ENCODE measurements at regions not wholly inside any gene's neighbourhood (a gene's known extent, or its start where the extent isn't known, plus 50 kb on each side); places are given as distances from the start of the nearest gene placed in this dataset.

DNA sequence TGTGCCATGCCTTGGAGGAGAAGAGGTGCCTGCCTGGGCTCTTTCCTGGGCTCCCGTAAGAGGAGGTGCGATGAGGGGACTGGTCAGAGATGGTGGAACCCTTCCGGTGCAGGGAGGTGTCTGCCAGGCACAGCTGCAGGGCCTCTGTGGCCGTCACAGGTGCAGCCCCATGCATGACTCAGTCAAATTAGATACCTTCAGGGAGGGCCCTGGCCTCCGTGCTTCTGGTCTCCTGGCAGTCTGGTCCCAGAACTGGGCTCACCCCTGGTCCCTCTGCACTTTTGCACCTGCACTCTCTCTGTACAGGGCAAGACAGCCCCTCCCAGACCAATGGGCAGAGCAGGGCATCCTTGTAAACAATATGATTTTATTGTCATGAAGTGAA, 49.9 kb upstream of the LRPAP1 start:
- TF ChIP-seq, protein P1, sequence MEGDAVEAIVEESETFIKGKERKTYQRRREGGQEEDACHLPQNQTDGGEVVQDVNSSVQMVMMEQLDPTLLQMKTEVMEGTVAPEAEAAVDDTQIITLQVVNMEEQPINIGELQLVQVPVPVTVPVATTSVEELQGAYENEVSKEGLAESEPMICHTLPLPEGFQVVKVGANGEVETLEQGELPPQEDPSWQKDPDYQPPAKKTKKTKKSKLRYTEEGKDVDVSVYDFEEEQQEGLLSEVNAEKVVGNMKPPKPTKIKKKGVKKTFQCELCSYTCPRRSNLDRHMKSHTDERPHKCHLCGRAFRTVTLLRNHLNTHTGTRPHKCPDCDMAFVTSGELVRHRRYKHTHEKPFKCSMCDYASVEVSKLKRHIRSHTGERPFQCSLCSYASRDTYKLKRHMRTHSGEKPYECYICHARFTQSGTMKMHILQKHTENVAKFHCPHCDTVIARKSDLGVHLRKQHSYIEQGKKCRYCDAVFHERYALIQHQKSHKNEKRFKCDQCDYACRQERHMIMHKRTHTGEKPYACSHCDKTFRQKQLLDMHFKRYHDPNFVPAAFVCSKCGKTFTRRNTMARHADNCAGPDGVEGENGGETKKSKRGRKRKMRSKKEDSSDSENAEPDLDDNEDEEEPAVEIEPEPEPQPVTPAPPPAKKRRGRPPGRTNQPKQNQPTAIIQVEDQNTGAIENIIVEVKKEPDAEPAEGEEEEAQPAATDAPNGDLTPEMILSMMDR (IDR thresholded peaks at IDR 0.05; ENCODE audit: insufficient read depth, low read length), result no peak
- no peak overlapping the region for H3K4me3 ChIP-seq (ENCODE audit: low read depth, low read length)
- no peak for DNase-seq (ENCODE audit: low read depth)

Measured in fibroblast of the aortic adventitia (primary cell).